ENCODE measurements at regions not wholly inside any gene's neighbourhood (a gene's known extent, or its start where the extent isn't known, plus 50 kb on each side); places are given as distances from the start of the nearest gene placed in this dataset.

DNA sequence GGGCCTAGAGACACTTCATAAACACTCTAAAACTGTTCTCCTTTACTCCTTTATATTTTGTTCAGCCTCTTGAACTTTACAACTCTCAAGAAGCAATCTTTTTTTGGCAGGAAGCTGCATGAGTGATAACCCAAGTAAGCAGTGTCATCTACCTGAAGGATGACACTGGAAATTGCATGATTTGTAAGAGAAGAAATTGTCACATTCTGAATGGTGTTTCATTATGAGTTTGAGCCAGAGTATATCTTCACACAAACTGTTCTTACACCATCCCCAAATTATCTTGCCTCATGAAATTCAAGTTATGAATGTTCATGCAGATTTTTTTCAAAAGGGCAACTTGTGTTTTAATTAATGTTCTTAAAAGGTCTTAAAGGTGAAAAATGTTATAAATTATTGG lies 799.3 kb downstream of the TBC1D32 start:
- Histone ChIP-seq H3K36me3 (ENCODE audit: low read depth) (no peaks in the 10 kb centered on the region), H3K4me3 (ENCODE audit: severe bottlenecking) (no peak overlapping the region), H3K27me3 (ENCODE audit: insufficient read depth, poor library complexity, severe bottlenecking) (no peaks in the 10 kb centered on the region), H3K4me1 (ENCODE audit: insufficient read depth, poor library complexity, severe bottlenecking) (no peaks in the 10 kb centered on the region), H3K27ac (ENCODE audit: poor library complexity, severe bottlenecking) (no peak overlapping the region), H3K9me3 (ENCODE audit: severe bottlenecking) (no peaks in the 10 kb centered on the region)
- DNase-seq (ENCODE audit: low spot score) (no peak), ATAC-seq (ENCODE audit: low read depth) (no peak)
- TF ChIP-seq, protein P1, sequence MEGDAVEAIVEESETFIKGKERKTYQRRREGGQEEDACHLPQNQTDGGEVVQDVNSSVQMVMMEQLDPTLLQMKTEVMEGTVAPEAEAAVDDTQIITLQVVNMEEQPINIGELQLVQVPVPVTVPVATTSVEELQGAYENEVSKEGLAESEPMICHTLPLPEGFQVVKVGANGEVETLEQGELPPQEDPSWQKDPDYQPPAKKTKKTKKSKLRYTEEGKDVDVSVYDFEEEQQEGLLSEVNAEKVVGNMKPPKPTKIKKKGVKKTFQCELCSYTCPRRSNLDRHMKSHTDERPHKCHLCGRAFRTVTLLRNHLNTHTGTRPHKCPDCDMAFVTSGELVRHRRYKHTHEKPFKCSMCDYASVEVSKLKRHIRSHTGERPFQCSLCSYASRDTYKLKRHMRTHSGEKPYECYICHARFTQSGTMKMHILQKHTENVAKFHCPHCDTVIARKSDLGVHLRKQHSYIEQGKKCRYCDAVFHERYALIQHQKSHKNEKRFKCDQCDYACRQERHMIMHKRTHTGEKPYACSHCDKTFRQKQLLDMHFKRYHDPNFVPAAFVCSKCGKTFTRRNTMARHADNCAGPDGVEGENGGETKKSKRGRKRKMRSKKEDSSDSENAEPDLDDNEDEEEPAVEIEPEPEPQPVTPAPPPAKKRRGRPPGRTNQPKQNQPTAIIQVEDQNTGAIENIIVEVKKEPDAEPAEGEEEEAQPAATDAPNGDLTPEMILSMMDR (IDR thresholded peaks at IDR 0.05; ENCODE audit: poor library complexity, severe bottlenecking) = no peak

DNA sequence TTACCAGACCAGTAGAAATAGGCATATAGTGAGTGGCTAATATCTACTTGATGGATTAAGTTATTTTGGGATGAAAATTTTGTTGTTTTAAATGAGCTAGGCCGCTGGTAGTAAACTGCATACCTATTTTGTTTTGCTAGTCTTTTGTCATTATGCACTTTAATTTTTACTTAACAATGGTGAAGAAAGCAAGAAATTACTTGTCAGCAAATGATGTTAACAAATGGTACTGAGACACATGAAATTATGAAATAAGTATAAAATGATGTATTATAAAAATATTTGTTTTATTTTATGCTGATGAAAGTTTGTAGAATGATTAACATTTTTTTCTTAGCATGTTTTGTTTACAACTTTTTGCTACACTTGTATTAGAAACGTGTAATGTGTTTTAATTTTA lies 807.7 kb downstream of the TBC1D32 start:
- TF ChIP-seq, protein P1 (IDR thresholded peaks at IDR 0.05; ENCODE audit: poor library complexity, severe bottlenecking) = no peak
- Histone ChIP-seq H3K4me1 (ENCODE audit: insufficient read depth, poor library complexity, severe bottlenecking) (no peaks in the 10 kb centered on the region), H3K36me3 (ENCODE audit: low read depth) (no peaks in the 10 kb centered on the region), H3K27ac (ENCODE audit: poor library complexity, severe bottlenecking) (no peak overlapping the region), H3K27me3 (ENCODE audit: insufficient read depth, poor library complexity, severe bottlenecking) (no peaks in the 10 kb centered on the region), H3K9me3 (ENCODE audit: severe bottlenecking) (no peaks in the 10 kb centered on the region), H3K4me3 (ENCODE audit: severe bottlenecking) (no peak overlapping the region)
- no peak for ATAC-seq (ENCODE audit: low read depth)
- no peak for DNase-seq (ENCODE audit: low spot score)

DNA sequence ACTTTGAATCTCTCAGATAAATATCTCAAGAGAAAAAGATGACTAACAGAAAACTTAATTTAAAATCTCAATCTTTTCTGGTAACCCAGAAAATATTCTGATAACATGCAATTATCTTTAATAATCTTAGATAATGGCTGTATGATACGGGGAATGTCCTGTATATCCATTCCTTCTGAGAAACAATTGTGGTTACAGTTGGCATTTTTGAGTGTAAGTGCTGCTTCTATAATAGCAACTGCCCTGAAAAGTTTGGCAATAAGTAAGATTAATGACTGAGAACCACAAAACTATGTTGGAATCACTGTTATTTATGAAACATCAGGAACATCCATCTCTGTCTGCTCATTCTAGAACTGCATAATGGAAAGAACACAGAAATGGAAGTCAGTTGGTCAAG lies 819.7 kb downstream of the TBC1D32 start:
- Histone ChIP-seq H3K4me3 (ENCODE audit: severe bottlenecking) (no peak overlapping the region), H3K4me1 (ENCODE audit: insufficient read depth, poor library complexity, severe bottlenecking) (no peaks in the 10 kb centered on the region), H3K9me3 (ENCODE audit: severe bottlenecking) (no peaks in the 10 kb centered on the region), H3K27me3 (ENCODE audit: insufficient read depth, poor library complexity, severe bottlenecking) (no peaks in the 10 kb centered on the region), H3K36me3 (ENCODE audit: low read depth) (no peaks in the 10 kb centered on the region), H3K27ac (ENCODE audit: poor library complexity, severe bottlenecking) (no peak overlapping the region)
- no peak for DNase-seq (ENCODE audit: low spot score)
- TF ChIP-seq, protein P1 (IDR thresholded peaks at IDR 0.05; ENCODE audit: poor library complexity, severe bottlenecking) = no peak
- ATAC-seq (ENCODE audit: low read depth) = no peak

DNA sequence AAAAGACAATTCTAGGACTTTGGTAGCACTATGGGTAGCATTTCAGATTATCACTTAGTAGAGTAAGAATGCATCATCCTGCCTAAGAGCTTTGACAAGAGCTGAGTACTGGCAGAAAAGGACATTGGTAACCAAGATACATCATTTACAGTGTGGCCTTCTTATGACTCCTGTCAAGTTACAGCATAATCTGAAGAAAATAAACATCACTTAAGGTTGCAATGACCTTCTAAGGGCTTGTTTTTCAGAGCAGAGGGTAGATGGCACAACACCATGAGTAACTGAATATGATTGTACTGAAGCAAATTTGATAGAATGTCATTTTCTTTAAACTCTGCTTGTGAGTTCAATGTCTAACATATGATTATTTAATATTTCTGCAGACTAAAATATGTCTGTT lies 822.6 kb downstream of the TBC1D32 start:
- H3K4me1 ChIP-seq (ENCODE audit: insufficient read depth, poor library complexity, severe bottlenecking) = no peaks in the 10 kb centered on the region
- H3K4me3 ChIP-seq (ENCODE audit: severe bottlenecking) = no peak overlapping the region
- TF ChIP-seq, protein P1 (IDR thresholded peaks at IDR 0.05; ENCODE audit: poor library complexity, severe bottlenecking) = no peak
- DNase-seq (ENCODE audit: low spot score) (no peak), ATAC-seq (ENCODE audit: low read depth) (no peak)
- no peak overlapping the region for H3K27ac ChIP-seq (ENCODE audit: poor library complexity, severe bottlenecking)
- no peaks in the 10 kb centered on the region for H3K9me3 ChIP-seq (ENCODE audit: severe bottlenecking)
- no peaks in the 10 kb centered on the region for H3K27me3 ChIP-seq (ENCODE audit: insufficient read depth, poor library complexity, severe bottlenecking)
- H3K36me3 ChIP-seq (ENCODE audit: low read depth) = no peaks in the 10 kb centered on the region

DNA sequence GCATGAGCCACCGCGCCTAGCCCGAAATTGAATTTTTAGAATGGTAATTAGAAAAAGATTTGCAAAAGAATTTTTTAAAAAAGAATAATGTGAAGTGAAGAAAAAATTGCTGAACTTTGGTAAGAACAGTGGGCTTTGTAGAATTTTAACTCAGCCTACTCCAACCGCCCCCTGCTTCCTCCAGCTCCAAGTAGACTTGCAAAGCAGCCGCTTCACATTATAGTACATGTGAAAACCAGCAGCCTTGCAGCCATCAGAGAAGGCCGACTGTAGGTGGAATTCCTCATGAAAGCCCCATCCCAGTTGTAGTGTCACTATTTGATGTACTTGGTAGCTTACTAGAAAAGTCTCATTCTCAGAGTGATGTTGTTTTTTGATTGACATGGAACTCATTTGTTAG lies 835.6 kb downstream of the TBC1D32 start:
- TF ChIP-seq, protein P1 (IDR thresholded peaks at IDR 0.05; ENCODE audit: poor library complexity, severe bottlenecking) = no peak
- Histone ChIP-seq H3K27ac (ENCODE audit: poor library complexity, severe bottlenecking) (no peak overlapping the region), H3K9me3 (ENCODE audit: severe bottlenecking) (no peaks in the 10 kb centered on the region), H3K4me3 (ENCODE audit: severe bottlenecking) (no peak overlapping the region), H3K4me1 (ENCODE audit: insufficient read depth, poor library complexity, severe bottlenecking) (no peaks in the 10 kb centered on the region), H3K36me3 (ENCODE audit: low read depth) (no peaks in the 10 kb centered on the region), H3K27me3 (ENCODE audit: insufficient read depth, poor library complexity, severe bottlenecking) (no peaks in the 10 kb centered on the region)
- DNase-seq (ENCODE audit: low spot score) (no peak), ATAC-seq (ENCODE audit: low read depth) (no peak)
